H9 (cell line): ENCODE measurements at regions not wholly inside any gene's neighbourhood (a gene's known extent, or its start where the extent isn't known, plus 50 kb on each side); places are given as distances from the start of the nearest gene placed in this dataset.

Experiments used
- DNase-seq: peaks from one replicate; pipeline ENCODE4 v3.0.0-alpha.2; 2017
- H2AFZ ChIP-seq: one replicate; pipeline ENCODE4 v1.6.1; 2013; ENCODE audit warnings: mild to moderate bottlenecking, low read length, control low read depth, moderate library complexity
- H2AK5ac ChIP-seq: 2 replicates; pipeline ENCODE4 v1.6.1; 2013; ENCODE audit warnings: low read length, control low read depth, mixed read lengths; ENCODE audit not compliant: insufficient read length
- H2BK120ac ChIP-seq: one replicate; pipeline ENCODE4 v1.6.1; 2013; ENCODE audit warnings: low read depth, mild to moderate bottlenecking, low read length, control low read depth, inconsistent platforms; ENCODE audit not compliant: poor library complexity, severe bottlenecking
- H2BK12ac ChIP-seq: 2 replicates; pipeline ENCODE4 v1.6.1; 2013; ENCODE audit warnings: low read length, control low read depth, mixed read lengths, low read depth; ENCODE audit not compliant: insufficient read length
- H2BK15ac ChIP-seq: 2 replicates; pipeline ENCODE4 v1.6.1; 2013; ENCODE audit warnings: low read depth, low read length, control low read depth
- H2BK20ac ChIP-seq: one replicate; pipeline ENCODE4 v1.6.1; 2013; ENCODE audit warnings: low read depth, mild to moderate bottlenecking, low read length, control low read depth, inconsistent platforms; ENCODE audit not compliant: poor library complexity, severe bottlenecking
- H2BK5ac ChIP-seq: 2 replicates; pipeline ENCODE4 v1.6.1; 2013; ENCODE audit warnings: low read length, control low read depth, mixed read lengths; ENCODE audit not compliant: insufficient read length
- H3K14ac ChIP-seq: 2 replicates; pipeline ENCODE4 v1.6.1; 2013; ENCODE audit warnings: low read length, control low read depth; ENCODE audit not compliant: insufficient read depth
- H3K18ac ChIP-seq: 2 replicates; pipeline ENCODE4 v1.6.1; 2013; ENCODE audit warnings: low read depth, mild to moderate bottlenecking, mixed read lengths, low read length, control low read depth; ENCODE audit not compliant: insufficient read length
- H3K23ac ChIP-seq: 2 replicates; pipeline ENCODE4 v1.6.1; 2013; ENCODE audit warnings: low read length, control low read depth, mixed read lengths, low read depth; ENCODE audit not compliant: insufficient read length
- H3K23me2 ChIP-seq: 2 replicates; pipeline ENCODE4 v1.6.1; 2013; ENCODE audit warnings: low read depth, mild to moderate bottlenecking, mixed read lengths, low read length, control low read depth; ENCODE audit not compliant: insufficient read length, poor library complexity, severe bottlenecking
- H3K27ac ChIP-seq: 2 replicates; pipeline ENCODE4 v1.5.1; 2013; ENCODE audit warnings: low read length, control low read depth, mixed read lengths, low read depth; ENCODE audit not compliant: insufficient read length
- H3K27me3 ChIP-seq: 2 replicates; pipeline ENCODE4 v1.6.1; 2013; ENCODE audit warnings: low read length, control low read depth, inconsistent platforms; ENCODE audit not compliant: insufficient read depth
- H3K4ac ChIP-seq: 2 replicates; pipeline ENCODE4 v1.6.1; 2013; ENCODE audit warnings: low read depth, mild to moderate bottlenecking, control low read depth, inconsistent platforms, low read length, moderate library complexity
- H3K4me1 ChIP-seq: 2 replicates; pipeline ENCODE4 v1.6.1; 2013; ENCODE audit warnings: low read length, control low read depth, inconsistent platforms; ENCODE audit not compliant: insufficient read depth
- H3K4me2 ChIP-seq: 2 replicates; pipeline ENCODE4 v1.6.1; 2013; ENCODE audit warnings: low read length, control low read depth, mixed read lengths; ENCODE audit not compliant: insufficient read length, insufficient read depth
- H3K56ac ChIP-seq: 2 replicates; pipeline ENCODE4 v1.6.1; 2013; ENCODE audit warnings: low read depth, mild to moderate bottlenecking, mixed read lengths, low read length, control low read depth; ENCODE audit not compliant: insufficient read length
- H3K79me1 ChIP-seq: 2 replicates; pipeline ENCODE4 v1.6.1; 2013; ENCODE audit warnings: low read depth, mild to moderate bottlenecking, moderate library complexity, low read length, control low read depth, inconsistent platforms; ENCODE audit not compliant: insufficient read depth, poor library complexity, severe bottlenecking
- H3K79me2 ChIP-seq: 2 replicates; pipeline ENCODE4 v1.6.1; 2013; ENCODE audit warnings: low read length, control low read depth, inconsistent platforms; ENCODE audit not compliant: insufficient read depth
- H3K9ac ChIP-seq: 2 replicates; pipeline ENCODE4 v1.6.1; 2013; ENCODE audit warnings: low read length, control low read depth, mixed read lengths; ENCODE audit not compliant: insufficient read length; ENCODE audit errors: extremely low read depth
- H3K9me3 ChIP-seq: one replicate; pipeline ENCODE4 v1.6.1; 2013; ENCODE audit warnings: low read depth, low read length, inconsistent platforms; ENCODE audit not compliant: control insufficient read depth
- H3T11ph ChIP-seq: one replicate; pipeline ENCODE4 v1.6.1; 2013; ENCODE audit warnings: mild to moderate bottlenecking, low read length, control low read depth, inconsistent platforms
- H4K20me1 ChIP-seq: one replicate; pipeline ENCODE4 v1.6.1; 2013; ENCODE audit not compliant: control insufficient read depth, insufficient read length, insufficient read depth
- H4K5ac ChIP-seq: 2 replicates; pipeline ENCODE4 v1.6.1; 2013; ENCODE audit warnings: low read depth, mild to moderate bottlenecking, mixed read lengths, low read length, control low read depth; ENCODE audit not compliant: insufficient read length
- H4K8ac ChIP-seq: replicated peaks from 2 replicates; pipeline ENCODE4 v1.6.1; 2013; ENCODE audit warnings: low read length, control low read depth, mixed read lengths, low read depth; ENCODE audit not compliant: insufficient read length
- H4K91ac ChIP-seq: 2 replicates; pipeline ENCODE4 v1.6.1; 2013; ENCODE audit warnings: low read depth, mild to moderate bottlenecking, moderate library complexity, mixed read lengths, low read length, control low read depth; ENCODE audit not compliant: insufficient read length
- H3K27ac Mint-ChIP-seq, 3 experiments: 2 replicates in 2 of 3; 3 replicates in 1 of 3; pipeline ENCODE4 v1.8.0; 2020 to 2021; ENCODE audit warnings: mixed read lengths in 3 of 3, mild to moderate bottlenecking in 1 of 3, moderate library complexity in 1 of 3
- H3K27me3 Mint-ChIP-seq: 2 replicates; pipeline ENCODE4 v1.8.0; 2021; ENCODE audit warnings: low read depth, mild to moderate bottlenecking, moderate library complexity, mixed read lengths
- H3K36me3 Mint-ChIP-seq, 3 experiments: 2 replicates in 2 of 3; 3 replicates in 1 of 3; pipeline ENCODE4 v1.8.0; 2020 to 2021; ENCODE audit warnings: low read depth in 3 of 3, mixed read lengths in 3 of 3; ENCODE audit not compliant: insufficient read depth in 1 of 3
- H3K4me1 Mint-ChIP-seq, 2 experiments: 2 replicates each; pipeline ENCODE4 v1.8.0; 2020; ENCODE audit warnings: mixed read lengths in 2 of 2
- H3K4me3 Mint-ChIP-seq, 2 experiments: 2 replicates in 1 of 2; 3 replicates in 1 of 2; pipeline ENCODE4 v1.8.0; 2020 to 2021; ENCODE audit warnings: mild to moderate bottlenecking in 2 of 2, mixed read lengths in 2 of 2, moderate library complexity in 1 of 2
- H3K9me3 Mint-ChIP-seq, 2 experiments: 2 replicates in 1 of 2; 3 replicates in 1 of 2; pipeline ENCODE4 v1.8.0; 2020; ENCODE audit warnings: mild to moderate bottlenecking in 2 of 2, mixed read lengths in 2 of 2, moderate library complexity in 1 of 2
- CTCF ChIP-seq: fragments of 200-600 bp; sonication (generic); conservative IDR thresholded peaks from 3 replicates; pipeline ENCODE4 v1.8.0; 2021; ENCODE audit warnings: antibody characterized with exemption, mild to moderate bottlenecking
- WGBS: extraction: QIAGEN DNeasy Blood & Tissue Kit; methylation state at CpG from one replicate; pipeline ENCODE4 v1.1.7; 2013; ENCODE audit warnings: missing lambda C conversion rate, low lambda C conversion rate, mixed read lengths; ENCODE audit not compliant: insufficient read length; ENCODE audit errors: extremely low coverage; 5-methylcytosine and 5-hydroxymethylcytosine counted together

GRCh38 chr2:236748801-236749200 is 179.2 kb downstream of the ACKR3 start:
- Histone ChIP-seq H3K23me2 (no peaks in the 10 kb centered on the region), H2BK5ac (no peak overlapping the region), H4K8ac (no peak overlapping the region), H2AFZ (no peak overlapping the region), H2BK12ac (no peak overlapping the region), H3K56ac (no peak overlapping the region), H2AK5ac (no peak overlapping the region), H3K27ac (no peak overlapping the region), H3K23ac (no peak overlapping the region), H4K20me1 (no peaks in the 10 kb centered on the region), H3K4me1 (no peaks in the 10 kb centered on the region), H3K18ac (no peak overlapping the region), H2BK15ac (no peak overlapping the region), H3K79me2 (no peaks in the 10 kb centered on the region), H3K79me1 (no peaks in the 10 kb centered on the region), H4K5ac (no peak overlapping the region), H3K9ac (no peak overlapping the region), H3K14ac (no peak overlapping the region), H2BK120ac (no peak overlapping the region), H3T11ph (no peak overlapping the region), H3K9me3 (no peaks in the 10 kb centered on the region), H2BK20ac (no peak overlapping the region), H3K4me2 (no peak overlapping the region), H3K27me3 (no peaks in the 10 kb centered on the region), H4K91ac (no peak overlapping the region), H3K4ac (no peak overlapping the region)
- Mint-ChIP-seq H3K27ac (no peak overlapping the region), H3K4me3 (no peak overlapping the region), H3K4me1 (peaks cover 32 to 46% of the 10 kb centered on the region in 2 experiments), H3K9me3 (peaks cover 0 to 3% of the 10 kb centered on the region in 2 experiments; a peak in 1 of 5 replicates), H3K27me3 (peaks cover 4% of the 10 kb centered on the region), H3K36me3 (no peaks in the 10 kb centered on the region; a peak in 2 of 7 replicates)
- no CpG with 5 or more reads among the region's 7 CpGs for WGBS
- DNase-seq = no peak
- no peak for TF ChIP-seq CTCF
